ENCODE measurements at regions not wholly inside any gene's neighbourhood (a gene's known extent, or its start where the extent isn't known, plus 50 kb on each side); places are given as distances from the start of the nearest gene placed in this dataset.

- no peak for TF ChIP-seq CTCF (IDR thresholded peaks at IDR 0.05)
- no peak for TF ChIP-seq EZH2 (IDR thresholded peaks at IDR 0.05)
Measured at GRCh38 chr2:12652723-12653122, 64.0 kb upstream of the TRIB2 start.
